HUES64 (cell line): ENCODE measurements at regions not wholly inside any gene's neighbourhood (a gene's known extent, or its start where the extent isn't known, plus 50 kb on each side); places are given as distances from the start of the nearest gene placed in this dataset.

Experiments
- H3K27ac ChIP-seq: 2 replicates; pipeline ENCODE4 v1.7.0; 2013; ENCODE audit warnings: low read depth, low read length, inconsistent platforms
- H3K27me3 ChIP-seq: 2 replicates; pipeline ENCODE4 v1.6.1; 2013; ENCODE audit warnings: mild to moderate bottlenecking, low read length; ENCODE audit not compliant: insufficient read depth
- H3K36me3 ChIP-seq: 2 replicates; pipeline ENCODE4 v1.6.1; 2013; ENCODE audit warnings: mild to moderate bottlenecking, low read length; ENCODE audit not compliant: insufficient read depth
- H3K4me1 ChIP-seq: 2 replicates; pipeline ENCODE4 v1.6.1; 2013; ENCODE audit warnings: mild to moderate bottlenecking, low read length, moderate library complexity; ENCODE audit not compliant: insufficient read depth
- H3K4me3 ChIP-seq: 2 replicates; pipeline ENCODE4 v1.5.1; 2013; ENCODE audit warnings: mild to moderate bottlenecking, low read length, moderate library complexity
- H3K9ac ChIP-seq: 2 replicates; pipeline ENCODE4 v1.6.1; 2013; ENCODE audit warnings: mild to moderate bottlenecking, low read depth, low read length
- H3K9me3 ChIP-seq: 2 replicates; pipeline ENCODE4 v1.6.1; 2013; ENCODE audit warnings: low read depth, low read length; ENCODE audit not compliant: insufficient read depth
- WGBS: fragments of 150-250, 120-280 bp; methylation state at CpG from one replicate; pipeline ENCODE4 v1.1.7; 2013; ENCODE audit warnings: missing lambda C conversion rate; 5-methylcytosine and 5-hydroxymethylcytosine counted together

- Histone ChIP-seq H3K4me1 (peaks cover 23% of the 10 kb centered on the region), H3K9me3 (no peaks in the 10 kb centered on the region; the same call in 1 of the 2 replicates), H3K36me3 (no peaks in the 10 kb centered on the region), H3K27ac (no peak overlapping the region), H3K9ac (no peak overlapping the region), H3K4me3 (no peak overlapping the region), H3K27me3 (no peaks in the 10 kb centered on the region)
- WGBS, result 72% methylated on average over 2 of the region's 2 CpGs
Measured at GRCh38 chr20:11714886-11715285, 202.8 kb upstream of the BTBD3 start.

GRCh38 chr20:11716239-11716944, 201.3 kb upstream of the BTBD3 start:
- Histone ChIP-seq H3K4me3 (no peak overlapping the region), H3K9me3 (no peaks in the 10 kb centered on the region), H3K4me1 (peaks cover 33% of the 10 kb centered on the region), H3K27ac (no peak overlapping the region), H3K36me3 (no peaks in the 10 kb centered on the region), H3K27me3 (no peaks in the 10 kb centered on the region), H3K9ac (no peak overlapping the region)
- 90% methylated on average over 3 of the region's 4 CpGs for WGBS

GRCh38 chr20:11716945-11717248, 200.8 kb upstream of the BTBD3 start:
- Histone ChIP-seq H3K9ac (no peak overlapping the region), H3K4me1 (peaks cover 33% of the 10 kb centered on the region), H3K27me3 (no peaks in the 10 kb centered on the region), H3K27ac (no peak overlapping the region), H3K9me3 (no peaks in the 10 kb centered on the region), H3K36me3 (no peaks in the 10 kb centered on the region), H3K4me3 (no peak overlapping the region)
- whole genome bisulfite sequencing, result 88% methylated on average over 1 of the region's 1 CpG

- H3K36me3 ChIP-seq, result no peaks in the 10 kb centered on the region
- no peak overlapping the region for H3K27ac ChIP-seq
- no peaks in the 10 kb centered on the region for H3K9me3 ChIP-seq
- no peaks in the 10 kb centered on the region for H3K27me3 ChIP-seq
- 83% methylated on average over 3 of the region's 3 CpGs for WGBS
- peaks cover 33% of the 10 kb centered on the region for H3K4me1 ChIP-seq
- no peak overlapping the region for H3K9ac ChIP-seq
- H3K4me3 ChIP-seq, result no peak overlapping the region
Measured at GRCh38 chr20:11717562-11717961, 200.1 kb upstream of the BTBD3 start.

GRCh38 chr20:11718474-11719094, 199.1 kb upstream of the BTBD3 start:
- peak overlapping the region; percentile 76; the same call in 1 of the 2 replicates for H3K27ac ChIP-seq
- peaks cover 33% of the 10 kb centered on the region for H3K4me1 ChIP-seq
- no peak overlapping the region for H3K9ac ChIP-seq
- H3K9me3 ChIP-seq, result no peaks in the 10 kb centered on the region
- no peaks in the 10 kb centered on the region for H3K36me3 ChIP-seq
- peak overlapping the region; percentile 20; the same call in 1 of the 2 replicates for H3K4me3 ChIP-seq
- H3K27me3 ChIP-seq, result no peaks in the 10 kb centered on the region
- WGBS, result 72% methylated on average over 1 of the region's 1 CpG

GRCh38 chr20:11719153-11719552, 198.5 kb upstream of the BTBD3 start:
- Histone ChIP-seq H3K9me3 (no peaks in the 10 kb centered on the region), H3K4me1 (peaks cover 33% of the 10 kb centered on the region), H3K9ac (no peak overlapping the region), H3K36me3 (no peaks in the 10 kb centered on the region), H3K27me3 (no peaks in the 10 kb centered on the region), H3K4me3 (peak overlapping the region; percentile 20; the same call in 1 of the 2 replicates), H3K27ac (peak overlapping the region; percentile 76; the same call in 1 of the 2 replicates)
- 44% methylated on average over 3 of the region's 4 CpGs for WGBS

GRCh38 chr20:11721411-11721810, 196.3 kb upstream of the BTBD3 start:
- Histone ChIP-seq H3K4me1 (peaks cover 33% of the 10 kb centered on the region), H3K27ac (no peak overlapping the region), H3K36me3 (no peaks in the 10 kb centered on the region), H3K4me3 (no peak overlapping the region), H3K27me3 (no peaks in the 10 kb centered on the region), H3K9me3 (no peaks in the 10 kb centered on the region), H3K9ac (no peak overlapping the region)
- no CpG with 5 or more reads among the region's 2 CpGs for WGBS

- Histone ChIP-seq H3K27ac (no peak overlapping the region), H3K9me3 (no peaks in the 10 kb centered on the region), H3K9ac (no peak overlapping the region), H3K4me1 (peaks cover 18% of the 10 kb centered on the region), H3K36me3 (no peaks in the 10 kb centered on the region), H3K4me3 (no peak overlapping the region), H3K27me3 (no peaks in the 10 kb centered on the region)
- WGBS, result 87% methylated on average over 3 of the region's 3 CpGs
Measured at GRCh38 chr20:11724097-11724496, 193.6 kb upstream of the BTBD3 start.

GRCh38 chr20:11726026-11726425, 191.7 kb upstream of the BTBD3 start:
- Histone ChIP-seq H3K9me3 (no peaks in the 10 kb centered on the region), H3K27me3 (no peaks in the 10 kb centered on the region), H3K4me3 (no peak overlapping the region), H3K27ac (no peak overlapping the region), H3K9ac (no peak overlapping the region), H3K36me3 (no peaks in the 10 kb centered on the region), H3K4me1 (no peaks in the 10 kb centered on the region)
- WGBS, result 98% methylated on average over 3 of the region's 3 CpGs

GRCh38 chr20:11727708-11728107, 190.0 kb upstream of the BTBD3 start:
- H3K4me3 ChIP-seq, result no peak overlapping the region
- no peaks in the 10 kb centered on the region for H3K9me3 ChIP-seq
- no peaks in the 10 kb centered on the region for H3K36me3 ChIP-seq
- H3K9ac ChIP-seq, result no peak overlapping the region
- WGBS, result 92% methylated on average over 1 of the region's 1 CpG
- no peaks in the 10 kb centered on the region for H3K27me3 ChIP-seq
- no peaks in the 10 kb centered on the region for H3K4me1 ChIP-seq
- H3K27ac ChIP-seq, result no peak overlapping the region

- H3K27ac ChIP-seq, result no peak overlapping the region
- no peaks in the 10 kb centered on the region for H3K9me3 ChIP-seq
- WGBS, result 94% methylated on average over 2 of the region's 2 CpGs
- H3K4me3 ChIP-seq, result no peak overlapping the region
- no peak overlapping the region for H3K9ac ChIP-seq
- no peaks in the 10 kb centered on the region for H3K4me1 ChIP-seq
- no peaks in the 10 kb centered on the region for H3K36me3 ChIP-seq
- H3K27me3 ChIP-seq, result no peaks in the 10 kb centered on the region
Measured at GRCh38 chr20:11728937-11729336, 188.8 kb upstream of the BTBD3 start.
